GM03348 (cell line): ENCODE measurements at regions not wholly inside any gene's neighbourhood (a gene's known extent, or its start where the extent isn't known, plus 50 kb on each side); places are given as distances from the start of the nearest gene placed in this dataset.

ENCODE experiments used
- DNase-seq: peaks from one replicate; pipeline ENCODE4 v3.0.0; 2012; ENCODE audit warnings: low spot score

DNA sequence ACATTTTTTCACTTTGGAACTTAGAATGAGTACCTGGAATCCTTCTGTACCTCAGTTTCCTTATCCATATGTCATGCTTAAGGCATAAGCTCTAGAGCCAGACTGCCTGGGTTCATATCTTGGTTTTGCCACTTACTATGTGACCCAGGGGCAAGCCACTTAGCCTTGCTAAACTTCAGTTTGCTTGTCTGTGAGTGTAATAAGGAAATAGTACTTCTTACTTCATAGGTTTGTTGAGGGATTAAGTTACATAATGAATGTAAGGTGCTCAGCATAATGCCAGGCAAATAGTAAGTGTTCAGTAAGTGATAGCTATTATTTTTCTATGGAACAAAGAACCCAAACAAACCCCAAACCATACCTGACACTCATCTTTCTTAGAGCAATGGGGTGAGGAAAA, 225.1 kb downstream of the BCAT1 start:
- no peak for DNase-seq

DNA sequence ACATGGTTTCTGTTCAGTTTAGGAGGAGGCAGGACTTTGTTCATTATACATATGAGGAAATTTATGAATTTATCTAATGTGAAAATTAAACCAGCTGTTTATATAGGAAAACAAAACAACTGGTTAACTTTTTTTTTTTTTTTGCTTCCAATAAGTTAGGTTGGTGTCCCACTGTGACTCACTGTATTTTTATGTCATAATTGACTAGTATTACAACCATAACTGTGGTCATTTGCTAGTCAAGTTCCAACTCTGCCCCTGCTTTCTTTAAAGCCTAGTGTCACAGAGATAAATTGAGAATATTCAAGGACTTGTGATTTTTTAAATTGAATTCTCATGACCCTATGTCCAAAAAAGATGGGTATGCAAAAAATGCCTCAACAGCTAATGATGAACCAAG, 227.7 kb downstream of the BCAT1 start:
- no peak for DNase-seq

DNA sequence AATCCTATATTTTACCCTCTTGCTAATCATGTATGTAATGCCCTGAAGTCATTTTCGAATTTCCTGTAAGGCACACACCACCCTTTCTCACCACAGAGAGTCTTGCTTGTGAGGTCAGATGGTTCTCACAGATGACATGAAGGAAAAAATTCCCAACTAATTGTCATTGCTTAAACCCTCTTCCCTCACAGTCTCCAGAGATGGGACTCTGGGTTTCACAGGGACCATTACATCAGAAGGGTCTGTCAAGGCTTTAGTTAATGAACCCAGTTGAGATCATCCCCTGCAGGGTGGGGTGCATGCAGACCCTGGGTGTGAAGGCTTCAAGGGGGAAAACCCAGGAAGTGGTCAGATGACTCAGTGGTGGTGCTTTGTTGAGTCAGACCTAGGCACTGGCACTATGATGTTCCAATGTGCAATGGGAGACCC, 229.6 kb downstream of the BCAT1 start:
- DNase-seq = no peak

DNA sequence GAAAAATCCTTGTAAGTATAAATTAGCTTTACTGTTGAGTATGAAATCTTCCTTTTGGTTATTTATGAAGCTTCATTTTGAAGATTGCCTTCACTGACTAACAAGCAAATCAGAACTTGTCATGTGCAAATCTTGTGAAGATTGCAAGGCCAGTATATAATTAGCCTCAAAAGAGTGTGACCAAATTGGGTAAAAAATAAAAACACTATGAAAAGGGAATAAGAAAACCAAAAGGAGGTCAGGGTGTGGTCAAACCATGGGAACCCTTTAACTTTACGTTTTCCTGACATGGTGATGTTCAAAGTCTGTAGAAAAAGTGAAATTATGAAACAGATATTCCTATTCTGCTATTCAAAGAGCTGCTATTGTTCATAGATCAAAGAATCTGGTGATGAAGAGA, 230.3 kb downstream of the BCAT1 start:
- DNase-seq = no peak

DNA sequence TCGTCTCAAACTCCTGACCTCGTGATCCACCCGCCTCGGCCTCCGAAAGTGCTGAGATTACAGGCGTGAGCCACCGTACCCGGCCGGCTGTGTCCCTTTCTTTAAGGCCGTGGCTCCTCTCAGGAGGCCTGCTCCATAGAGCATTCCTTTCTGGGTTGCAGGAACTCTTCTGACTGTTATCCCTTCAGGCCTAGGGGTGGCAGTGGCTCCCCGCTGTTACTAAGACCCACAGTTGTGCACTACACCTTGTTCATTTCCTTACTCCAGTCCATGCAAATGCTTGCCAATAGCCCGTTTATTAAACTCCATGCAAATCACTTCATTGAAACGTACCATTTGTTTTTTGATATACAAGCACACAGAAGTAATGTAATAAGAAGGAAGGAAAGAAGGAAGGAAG, 234.7 kb downstream of the BCAT1 start:
- no peak for DNase-seq

DNA sequence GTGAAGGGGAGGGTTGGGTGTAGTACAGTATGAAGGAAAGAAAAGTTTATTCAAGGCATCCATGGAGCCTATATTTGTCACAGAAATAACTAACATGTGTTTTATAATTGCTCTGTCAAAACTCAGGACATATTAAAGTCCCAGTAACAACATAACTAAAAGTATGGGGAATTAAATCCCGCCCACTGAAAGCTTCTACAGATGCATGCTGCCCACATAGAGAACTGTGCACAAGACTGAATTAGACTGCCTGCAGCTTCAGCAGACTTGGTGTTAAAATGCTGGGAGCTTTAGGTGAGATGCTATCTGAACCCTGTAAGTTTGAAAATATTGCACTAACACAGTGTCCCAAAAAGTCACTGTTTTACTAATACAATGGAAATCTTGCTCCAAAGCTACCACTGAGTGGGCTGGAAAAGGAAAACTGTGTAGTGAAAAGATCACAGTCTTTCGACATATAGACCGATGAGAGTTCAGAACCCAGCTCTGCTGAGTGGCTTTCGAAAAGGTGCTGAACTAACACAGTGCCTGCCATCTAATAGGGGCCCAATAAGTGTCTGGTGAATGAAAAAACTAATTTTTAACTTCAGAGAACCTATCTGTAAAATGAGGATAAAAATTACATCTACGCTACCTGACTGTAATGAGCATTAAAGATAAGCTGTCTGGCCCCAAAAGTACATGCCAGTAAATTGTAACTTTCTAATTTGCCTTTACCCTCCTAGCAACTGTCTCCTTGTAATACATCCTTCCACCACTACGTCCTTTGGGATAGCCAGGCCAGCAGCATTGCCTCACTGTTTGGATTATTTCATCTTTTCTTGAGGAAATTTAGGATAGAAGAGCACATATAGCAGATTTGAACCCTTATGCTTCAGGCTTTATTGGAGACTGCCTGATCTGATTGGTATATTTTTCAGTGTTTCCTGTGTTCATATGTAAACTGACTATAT, 237.6 kb downstream of the BCAT1 start:
- no peak for DNase-seq

DNA sequence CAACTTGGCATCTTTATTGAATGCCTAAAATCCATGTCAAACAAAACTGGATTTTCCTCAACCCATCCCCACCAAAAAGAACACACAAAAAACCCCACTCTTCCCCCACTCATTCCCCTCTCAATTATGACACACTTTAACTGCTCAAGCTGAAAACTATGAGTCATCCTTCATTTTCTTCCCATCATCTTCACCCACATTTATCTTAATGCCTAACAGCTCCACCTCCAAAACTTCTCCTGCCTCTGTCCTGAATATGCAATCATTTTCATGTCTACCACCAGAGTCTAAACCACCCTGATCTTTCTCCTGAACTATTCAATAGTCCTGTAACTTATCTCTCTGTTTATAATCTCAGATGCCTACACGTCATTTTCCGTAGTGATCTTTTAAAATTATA, 239.7 kb downstream of the BCAT1 start:
- no peak for DNase-seq

DNA sequence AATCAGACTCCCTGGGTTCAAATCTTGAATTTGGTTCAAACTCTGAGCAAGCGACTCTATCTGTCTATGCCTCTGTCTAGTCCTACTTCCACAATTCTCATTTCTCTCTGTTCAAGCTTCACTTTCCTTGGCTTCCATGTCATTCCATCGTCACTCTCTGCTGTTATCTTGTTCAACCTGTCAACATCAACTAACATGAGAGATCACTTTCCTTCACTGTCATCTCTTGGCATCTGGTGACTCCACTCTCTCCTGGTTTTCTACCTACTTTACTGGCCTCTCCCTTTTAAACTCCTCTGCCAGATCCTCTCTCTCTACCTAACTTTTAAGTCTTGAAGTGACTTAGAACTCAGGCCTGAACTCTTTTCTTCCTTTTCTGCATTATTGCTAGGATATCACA, 240.2 kb downstream of the BCAT1 start:
- no peak for DNase-seq

DNA sequence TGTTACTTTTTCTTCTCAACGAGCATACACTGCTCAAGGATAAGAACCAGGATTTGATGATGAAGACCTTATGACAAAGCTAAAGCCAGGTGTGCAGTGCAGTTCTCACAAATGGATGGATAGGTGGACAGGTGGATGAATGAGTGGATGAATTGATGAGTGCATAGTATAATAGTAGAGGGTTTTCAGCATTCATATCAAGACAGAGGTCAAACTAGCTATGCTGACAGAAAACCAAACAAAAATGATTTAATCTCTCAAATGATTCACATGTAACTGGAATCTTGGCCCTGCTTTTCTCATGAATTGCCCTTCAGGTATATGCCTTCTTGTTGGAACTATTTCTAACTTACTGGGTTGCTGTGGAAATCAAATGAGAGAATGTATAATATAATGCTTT, 240.9 kb downstream of the BCAT1 start:
- DNase-seq = no peak

DNA sequence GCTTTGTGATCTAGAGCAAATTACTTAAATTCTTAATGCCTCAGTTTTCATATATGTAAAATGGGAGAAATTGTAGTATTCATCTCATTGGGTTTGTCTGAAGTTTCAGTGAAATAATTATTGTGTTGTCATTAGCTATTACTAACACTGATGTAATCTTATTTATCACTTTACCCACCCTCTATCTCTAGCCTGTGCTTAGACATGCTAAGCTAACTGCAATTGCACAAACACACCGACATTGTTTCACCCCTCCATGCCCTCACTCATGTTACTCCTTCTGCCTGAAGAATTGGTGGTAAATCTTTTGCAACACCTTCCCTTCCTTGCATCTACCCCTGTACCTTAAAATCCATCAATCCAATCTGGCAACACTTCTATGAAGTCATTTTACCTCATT, 241.6 kb downstream of the BCAT1 start:
- no peak for DNase-seq

DNA sequence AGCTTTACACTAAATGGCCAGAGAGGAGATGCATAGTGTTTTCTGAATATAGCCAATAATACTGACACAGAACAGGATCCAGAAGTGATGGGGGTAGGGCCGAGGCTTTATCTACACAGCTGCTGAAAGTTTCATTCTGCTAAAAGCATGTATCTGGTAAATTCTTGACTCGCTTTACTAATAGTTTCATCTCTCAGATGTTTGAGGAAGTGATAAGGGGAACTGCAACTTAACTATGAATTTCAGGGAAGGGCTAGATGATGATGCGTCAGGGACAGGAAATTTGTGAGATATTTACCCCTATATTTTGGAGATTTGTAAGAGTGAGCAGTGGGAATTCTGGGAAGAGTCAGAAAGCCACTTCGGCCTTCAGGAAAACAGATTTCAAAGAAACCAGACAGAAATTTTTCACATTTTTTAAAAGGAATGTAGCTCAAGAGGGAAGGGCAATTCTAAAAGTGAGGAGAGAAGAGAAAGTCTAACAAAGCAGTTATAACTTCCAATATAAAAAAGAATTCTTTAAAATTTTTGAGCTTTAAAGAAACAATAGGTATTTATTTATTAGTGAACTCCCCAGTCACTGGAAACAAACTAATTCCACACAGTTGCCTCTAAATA, 243.1 kb downstream of the BCAT1 start:
- DNase-seq = no peak

DNA sequence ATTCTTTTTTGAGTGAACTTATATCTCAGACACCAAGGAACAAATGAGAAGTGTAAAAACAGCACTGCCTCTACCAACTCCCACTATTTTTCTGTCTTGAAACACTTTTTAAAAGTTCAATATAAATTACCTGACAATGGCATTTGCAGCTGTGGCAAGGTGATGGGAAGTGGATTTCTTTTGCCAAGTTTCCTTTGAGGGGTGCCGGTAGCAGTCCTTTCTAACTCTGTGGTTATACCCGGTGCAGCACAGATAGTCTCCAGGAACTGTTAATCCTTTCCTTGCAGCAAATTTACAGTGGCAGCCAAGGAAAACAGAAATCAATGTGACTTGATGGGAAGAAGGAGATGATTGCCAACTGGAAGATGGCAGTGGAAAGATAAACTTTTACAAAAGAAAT, 243.7 kb downstream of the BCAT1 start:
- DNase-seq = no peak

DNA sequence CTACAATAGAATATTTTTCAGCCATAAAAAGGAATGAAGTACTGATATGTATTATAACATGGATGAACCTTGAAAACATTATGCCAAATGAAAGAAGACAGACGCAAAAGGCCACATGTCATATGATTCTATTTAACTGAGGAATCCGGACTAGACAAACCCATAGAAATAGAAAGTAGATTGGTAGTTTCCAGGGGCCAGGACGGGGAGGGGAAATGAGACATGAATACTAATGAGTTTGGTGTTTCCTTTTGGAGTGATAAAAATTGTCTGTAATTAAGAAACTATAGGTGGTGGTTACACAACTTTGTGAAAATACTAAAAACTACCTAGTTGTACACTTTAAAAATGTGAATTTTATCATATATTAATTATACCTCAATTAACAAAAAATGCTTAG, 247.6 kb downstream of the BCAT1 start:
- no peak for DNase-seq

DNA sequence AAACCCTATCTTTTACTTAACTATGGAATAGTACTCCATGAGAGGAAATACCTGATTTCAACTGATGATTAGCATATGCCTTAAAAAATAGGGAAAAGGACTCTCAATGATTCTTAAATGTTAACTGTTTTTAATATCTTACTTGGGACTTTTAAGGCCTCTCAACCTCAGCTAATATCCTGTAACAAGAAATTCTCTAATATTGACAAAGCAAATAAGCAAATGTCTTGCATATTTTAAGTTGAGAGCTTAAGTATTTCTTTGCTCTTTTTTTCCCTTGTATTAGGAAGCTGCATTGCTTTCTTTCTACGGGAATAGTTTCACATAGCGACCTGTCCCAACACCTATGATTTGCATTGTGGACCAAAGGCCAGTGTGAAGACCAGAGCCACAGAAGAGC, 249.9 kb downstream of the BCAT1 start:
- no peak for DNase-seq

DNA sequence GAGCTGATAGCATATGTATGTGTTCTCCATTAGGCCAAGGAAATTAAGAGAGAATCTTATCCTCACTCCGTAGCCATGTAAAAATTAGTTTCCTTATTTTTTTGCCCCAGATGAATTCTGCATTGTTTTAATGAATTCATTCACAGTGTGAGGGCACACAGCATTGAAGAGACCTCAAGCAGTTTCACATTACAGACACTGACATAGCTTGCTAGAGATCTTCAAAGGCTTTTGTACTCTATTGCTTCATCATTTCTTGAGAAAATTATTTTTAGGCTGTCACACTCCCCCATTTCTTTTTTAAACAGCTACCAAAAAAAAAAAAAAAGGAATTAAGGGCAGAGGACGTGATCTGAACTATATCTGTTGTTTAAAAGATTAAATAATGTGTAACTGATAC, 251.1 kb downstream of the BCAT1 start:
- DNase-seq = no peak

DNA sequence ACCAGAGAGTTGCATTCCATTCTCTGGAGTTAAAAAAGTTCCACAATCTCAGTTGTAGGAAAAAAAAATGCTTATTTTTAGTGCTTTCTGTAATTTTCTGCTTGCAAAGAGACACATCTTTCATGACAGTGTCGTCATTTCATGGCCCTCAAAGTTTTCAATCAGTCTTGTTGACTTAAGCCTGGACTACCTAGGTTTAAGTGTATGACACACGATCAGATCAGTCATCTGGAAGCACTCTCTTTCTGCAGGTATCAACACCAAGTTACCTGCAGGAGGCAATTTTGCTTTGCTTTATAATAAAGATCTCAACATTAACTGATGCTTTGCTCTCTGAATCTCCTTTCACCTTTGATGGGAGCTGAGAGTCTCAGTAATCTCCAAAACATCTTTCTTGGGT, 251.6 kb downstream of the BCAT1 start:
- no peak for DNase-seq

DNA sequence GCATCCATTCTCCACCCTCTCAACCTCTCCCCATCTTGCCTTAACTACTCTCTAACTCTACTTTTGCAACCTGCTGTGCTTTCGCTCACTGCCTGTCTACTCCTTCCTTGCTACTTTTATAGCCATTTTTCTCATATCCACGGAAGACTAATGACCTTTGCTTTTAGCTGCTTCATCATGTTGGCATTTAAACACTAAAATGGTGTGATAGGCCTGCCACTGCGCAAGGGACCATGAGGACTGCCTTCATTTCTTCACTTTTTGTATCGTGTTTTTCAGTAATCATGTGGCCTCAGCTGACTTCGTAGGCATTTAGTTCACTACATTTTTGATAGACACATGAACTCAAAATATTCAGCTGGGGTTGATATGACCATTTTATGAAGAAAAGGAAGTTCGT, 252.1 kb downstream of the BCAT1 start:
- DNase-seq = no peak

DNA sequence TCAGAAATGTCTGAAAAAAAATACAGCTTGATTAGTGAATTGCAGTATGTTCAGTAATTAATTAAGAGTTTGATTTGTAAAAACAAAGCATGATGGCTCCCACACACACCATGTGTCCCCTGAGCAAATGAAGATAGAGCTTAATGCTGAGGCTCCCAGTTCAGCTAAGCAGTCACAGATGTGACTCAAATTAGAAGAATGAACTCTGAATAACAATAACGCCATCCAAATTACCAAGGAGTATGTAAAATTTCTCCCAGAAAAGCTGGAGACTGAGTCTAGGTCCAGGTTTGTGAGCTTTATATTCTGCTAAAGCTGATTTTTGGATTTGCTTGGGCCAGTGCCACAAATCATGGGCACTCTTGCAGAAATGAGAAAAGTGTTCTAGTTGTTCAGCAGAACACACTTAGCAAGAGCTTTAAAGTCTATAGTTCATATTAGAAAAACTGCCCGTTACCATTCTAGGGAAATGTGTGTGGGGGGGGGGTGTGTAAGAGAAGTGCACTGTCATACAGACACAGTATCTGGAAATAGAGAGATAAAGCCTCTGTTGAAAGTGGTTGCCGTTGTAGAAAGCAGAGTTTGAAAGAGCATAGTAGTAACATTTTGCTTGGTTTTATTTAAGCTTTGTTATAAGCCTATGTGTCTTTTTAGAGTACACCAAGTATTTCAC, 253.1 kb downstream of the BCAT1 start:
- no peak for DNase-seq

DNA sequence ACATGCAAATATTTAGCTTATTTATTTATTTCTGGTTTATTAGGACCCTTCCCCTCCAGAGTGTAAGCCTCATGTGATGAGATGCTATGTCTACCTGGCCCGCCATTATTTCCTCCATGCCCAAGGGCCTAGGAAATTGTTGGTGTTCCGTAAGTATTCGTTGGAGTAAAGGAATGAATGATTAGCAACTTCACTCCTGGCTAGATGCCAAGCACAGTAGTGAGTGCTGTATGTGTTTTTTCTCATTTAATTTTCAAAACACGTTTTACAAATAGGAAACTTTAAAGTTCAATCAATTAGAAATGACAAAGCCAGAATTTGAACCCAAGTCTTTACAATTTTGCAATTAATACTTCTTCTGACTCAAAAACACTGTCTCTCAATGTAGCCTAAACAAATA, 253.8 kb downstream of the BCAT1 start:
- DNase-seq = no peak

DNA sequence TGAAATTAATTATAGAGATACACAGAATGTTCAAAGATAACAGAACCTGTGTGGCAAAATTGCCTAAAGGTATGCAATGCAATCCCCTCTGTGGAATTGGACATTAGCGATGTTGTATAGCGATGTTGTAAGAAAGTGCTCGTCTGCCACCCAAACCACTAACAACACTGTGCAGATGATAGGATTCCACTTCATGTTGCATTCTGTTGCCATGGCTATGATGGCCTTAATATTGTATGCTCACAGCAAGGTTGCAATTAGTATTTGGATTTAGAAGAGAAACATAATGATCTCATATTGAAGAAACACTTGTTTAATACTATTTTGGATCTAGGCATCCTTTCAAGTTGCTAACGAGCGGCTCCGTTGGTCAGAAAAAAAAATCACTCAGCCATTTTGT, 260.3 kb downstream of the BCAT1 start:
- no peak for DNase-seq

DNA sequence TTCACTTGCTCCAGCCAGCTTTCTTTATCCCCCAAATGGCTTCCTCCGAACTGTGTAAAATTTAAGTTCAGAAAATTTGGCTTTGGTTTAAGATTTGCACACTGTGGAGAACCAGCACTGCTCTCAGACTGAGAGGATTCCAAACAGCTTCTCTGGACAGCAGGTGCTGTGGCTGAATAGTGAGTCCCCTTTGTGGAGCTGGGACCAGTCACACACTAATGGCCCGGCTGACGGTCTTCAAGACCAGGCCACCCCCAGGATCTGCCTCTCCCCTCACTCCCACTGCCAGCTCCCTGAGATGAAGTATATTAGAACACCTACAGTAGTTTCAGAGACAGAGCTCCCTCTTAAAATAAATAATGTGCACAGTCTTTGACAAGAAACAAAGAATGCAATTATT, 267.3 kb downstream of the BCAT1 start:
- no peak for DNase-seq

DNA sequence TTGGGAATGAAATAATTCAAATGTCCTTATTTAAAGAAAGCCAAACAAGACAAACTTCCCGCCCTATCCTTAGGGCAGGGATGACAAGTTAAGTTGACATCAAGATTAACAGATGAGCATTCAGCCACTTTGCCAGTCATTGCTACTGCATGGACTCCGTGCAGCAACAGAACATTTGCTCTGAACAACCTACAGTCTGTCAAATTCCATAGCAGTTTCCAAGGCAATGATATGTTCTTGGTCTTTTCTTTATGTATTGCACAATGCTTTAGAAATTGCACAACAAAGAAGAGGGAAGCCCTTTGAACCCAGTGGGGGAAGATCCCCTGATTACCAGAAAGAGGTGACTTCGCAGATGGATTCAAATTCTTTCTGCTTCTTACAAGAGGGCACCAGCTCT, 269.8 kb downstream of the BCAT1 start:
- no peak for DNase-seq

DNA sequence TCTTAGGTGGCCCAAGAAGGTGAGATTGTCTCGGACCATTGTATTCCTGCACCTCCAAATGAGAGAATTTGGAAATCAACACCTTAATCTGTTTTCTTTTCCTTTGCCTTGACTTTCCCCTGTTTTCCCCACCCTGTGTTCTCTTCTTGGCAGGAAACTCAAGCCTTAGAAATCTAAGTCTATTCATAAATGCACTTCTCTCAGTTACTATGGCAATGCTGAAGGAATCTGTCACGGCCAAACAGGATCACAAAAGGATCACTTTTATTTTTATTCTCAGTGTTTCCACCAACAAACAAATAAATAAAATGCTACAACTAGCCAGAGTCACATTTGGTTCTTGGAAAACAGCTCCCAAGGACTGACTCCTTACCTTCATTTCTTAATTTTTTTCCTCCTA, 270.5 kb downstream of the BCAT1 start:
- no peak for DNase-seq
